GM12878 (cell line): ENCODE measurements at regions not wholly inside any gene's neighbourhood (a gene's known extent, or its start where the extent isn't known, plus 50 kb on each side); places are given as distances from the start of the nearest gene placed in this dataset.

Experiments
- ATAC-seq: fragments of 200-7000 bp; cut with Tn5 transposase; 3 replicates; pipeline ENCODE4 v1.9.1; 2020; ENCODE audit warnings: mild to moderate bottlenecking, moderate library complexity
- BruUV-seq: library from RNA; stranded (reverse); fragments of 400-500 nt; replicated peaks from 2 replicates; lab custom pipeline; 2021; lab: Mats Ljungman, UMichigan
- CTCF ChIA-PET: fragments of 300-600 bp; sonication (Branson Sonifier 250); formaldehyde crosslinking; extraction: SDS; loops from one replicate; lab custom pipeline; 2021; ENCODE audit warnings: inconsistent platforms; lab: Yijun Ruan, JAX
- POLR2A ChIA-PET: fragments of 350-600 bp; formaldehyde crosslinking; extraction: SDS; loops from one replicate; lab custom pipeline; 2021; ENCODE audit warnings: inconsistent platforms; lab: Charles Lee
- RAD21 ChIA-PET: fragments of 300-600 bp; sonication (Branson Sonifier 250); formaldehyde crosslinking; loops from one replicate; lab custom pipeline; 2023; ENCODE audit warnings: antibody characterized with exemption; ENCODE audit not compliant: unreplicated experiment; lab: Charles Lee
- SMC1A ChIA-PET: fragments of 300-600 bp; sonication (Branson Sonifier 250); formaldehyde crosslinking; loops from one replicate; lab custom pipeline; 2023; ENCODE audit not compliant: unreplicated experiment, uncharacterized antibody; lab: Charles Lee
- DNase-seq: peaks from one replicate; pipeline ENCODE4 v3.0.0-alpha.2; 2011; ENCODE audit warnings: low read depth, low spot score
- FAIRE-seq: peaks from 3 replicates; lab custom pipeline; 2011; peaks lifted over from hg19 to GRCh38; lab: Jason Lieb, UNC
- H2AFZ ChIP-seq: 2 replicates; pipeline ENCODE4 v1.6.0; 2011; ENCODE audit warnings: low read depth, low read length, control low read depth; ENCODE audit not compliant: control insufficient read depth
- H3K27ac ChIP-seq: 2 replicates; pipeline ENCODE4 v1.5.1; 2011; ENCODE audit warnings: control low read depth; ENCODE audit not compliant: control insufficient read depth, insufficient read depth
- H3K27me3 ChIP-seq, 2 experiments: replicated peaks in 1 of 2; 2 replicates each; pipeline versions ENCODE4 v1.6.0 to v1.6.1; 2011; ENCODE audit warnings: low read length in 1 of 2; ENCODE audit not compliant: control insufficient read depth in 2 of 2, insufficient read depth in 2 of 2
- H3K36me3 ChIP-seq, 2 experiments: 2 replicates each; pipeline ENCODE4 v1.5.1; 2011; ENCODE audit warnings: low read length in 1 of 2; ENCODE audit not compliant: control insufficient read depth in 2 of 2, insufficient read depth in 2 of 2
- H3K4me1 ChIP-seq: 2 replicates; pipeline ENCODE4 v1.6.1; 2011; ENCODE audit warnings: mild to moderate bottlenecking, low read length, moderate library complexity, mixed read lengths; ENCODE audit not compliant: control insufficient read depth, insufficient read depth
- H3K4me2 ChIP-seq: 2 replicates; pipeline ENCODE4 v1.6.0; 2011; ENCODE audit warnings: control low read depth; ENCODE audit not compliant: control insufficient read depth, insufficient read depth
- H3K4me3 ChIP-seq: fragments of 200-600 bp; sonication (generic); 2 replicates; pipeline ENCODE4 v1.5.1; 2016
- H3K79me2 ChIP-seq: 2 replicates; pipeline ENCODE4 v1.6.0; 2011; ENCODE audit warnings: low read length; ENCODE audit not compliant: control insufficient read depth, insufficient read depth
- H3K9ac ChIP-seq: 2 replicates; pipeline ENCODE4 v1.8.0; 2011; ENCODE audit warnings: low read length, control low read depth, mixed read lengths; ENCODE audit not compliant: control insufficient read depth, insufficient read depth
- H3K9me3 ChIP-seq: replicated peaks from 3 replicates; pipeline ENCODE4 v1.5.1; 2011; ENCODE audit warnings: mild to moderate bottlenecking, low read length; ENCODE audit not compliant: control insufficient read depth, insufficient read depth
- H4K20me1 ChIP-seq: 2 replicates; pipeline ENCODE4 v1.6.0; 2011; ENCODE audit not compliant: control insufficient read depth, insufficient read depth
- EGR1 ChIP-seq, 2 experiments: IDR thresholded peaks; 1 replicate in 1 of 2; 2 replicates in 1 of 2; pipeline ENCODE4 v1.6.1; 2011 to 2012; ENCODE audit warnings: low read depth in 2 of 2, low read length in 2 of 2, borderline replicate concordance in 1 of 2, mild to moderate bottlenecking in 1 of 2, moderate library complexity in 1 of 2
- ESRRA ChIP-seq: IDR thresholded peaks from 2 replicates; pipeline ENCODE4 v1.6.1; 2012; ENCODE audit warnings: mild to moderate bottlenecking, low read length, improper control_type of control experiment
- ETV6 ChIP-seq, 2 experiments: fragments of 450-650 bp in 1 of 2; IDR thresholded peaks in 1 of 2; conservative IDR thresholded peaks in 1 of 2; 2 replicates each; pipeline ENCODE4 v1.6.1; 2014; ENCODE audit warnings: antibody characterized with exemption in 1 of 2, borderline replicate concordance in 1 of 2, low read depth in 1 of 2, mild to moderate bottlenecking in 1 of 2, moderate library complexity in 1 of 2
- NR2C1 ChIP-seq: fragments of 450-650 bp; IDR thresholded peaks from 2 replicates; pipeline ENCODE4 v1.6.1; 2017; ENCODE audit warnings: antibody characterized with exemption, mild to moderate bottlenecking, moderate library complexity
- SPI1 ChIP-seq: IDR thresholded peaks from 2 replicates; pipeline ENCODE4 v1.6.1; 2011; ENCODE audit warnings: low read depth, mild to moderate bottlenecking, low read length, moderate library complexity, borderline replicate concordance; ENCODE audit not compliant: insufficient read depth
- TARDBP ChIP-seq: IDR thresholded peaks from 2 replicates; pipeline ENCODE4 v1.6.1; 2016; ENCODE audit warnings: borderline replicate concordance
- WGBS: methylation state at CpG from one replicate; pipeline ENCODE4 v1.1.6; 2016; ENCODE audit warnings: low lambda C conversion rate; ENCODE audit not compliant: insufficient replicate concordance, insufficient coverage; ENCODE audit errors: missing lambda C conversion rate; 5-methylcytosine and 5-hydroxymethylcytosine counted together
- in situ Hi-C: fragments of 300-500 bp; cut with MboI; formaldehyde crosslinking; loops from 9 replicates; pipeline ENCODE4 v1.14.3; 2018; ENCODE audit warnings: mixed read lengths
- intact Hi-C: fragments of 100-400 bp; cut with micrococcal nuclease; formaldehyde crosslinking; loops from one replicate; pipeline ENCODE4 v1.14.2; 2022; ENCODE audit not compliant: unreplicated experiment
- TF ChIP-seq, protein P1 (sequence below): fragments of 150-350 bp; IDR thresholded peaks from 2 replicates; pipeline ENCODE4 v1.6.1; 2014; ENCODE audit warnings: mild to moderate bottlenecking, low read depth, low read length

DNA sequence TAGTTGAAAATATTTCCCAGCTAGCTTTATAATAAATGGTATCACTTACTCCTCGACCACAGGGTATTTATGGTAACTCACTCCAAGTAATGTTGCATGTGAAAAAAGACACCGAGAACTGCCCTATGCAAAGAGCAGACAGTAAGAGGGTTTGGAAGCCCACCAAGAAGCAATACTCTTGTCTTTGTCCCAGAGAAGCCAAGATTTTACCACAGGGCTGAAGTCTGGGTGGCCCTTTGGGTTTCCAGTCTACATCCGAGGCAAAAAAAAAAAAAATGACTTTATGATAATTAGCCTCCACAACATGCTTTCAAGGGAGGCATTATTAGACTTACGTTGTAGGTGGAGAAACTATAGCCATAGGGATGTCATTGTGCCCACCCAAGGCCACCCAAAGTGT is 83.6 kb downstream of the CCDC34 start:
- Histone ChIP-seq H2AFZ (no peak overlapping the region), H3K27me3 (no peaks in the 10 kb centered on the region), H3K9me3 (no peaks in the 10 kb centered on the region), H3K27ac (no peak overlapping the region), H3K36me3 (no peaks in the 10 kb centered on the region), H3K4me3 (no peak overlapping the region), H3K4me2 (no peak overlapping the region), H3K4me1 (no peaks in the 10 kb centered on the region), H3K9ac (no peak overlapping the region), H4K20me1 (no peaks in the 10 kb centered on the region), H3K79me2 (no peaks in the 10 kb centered on the region)
- TF ChIP-seq TARDBP (no peak), EGR1 (IDR thresholded peaks at IDR 0.05; ENCODE audit: borderline replicate concordance in 1 of 2, low read depth in 2 of 2, low read length in 2 of 2) (no peak), ETV6 (conservative IDR thresholded peaks at IDR 0.05 in 1 of 2, IDR thresholded peaks at IDR 0.05 in 1 of 2; ENCODE audit: borderline replicate concordance in 1 of 2, low read depth in 1 of 2) (no peak), SPI1 (no peak)
- FAIRE-seq (no peak), DNase-seq (no peak), ATAC-seq (no peak)
- CTCF ChIA-PET: interaction anchor here (4.2 kb wide), 1 partner anchor 17 kb away, joined by 14 read pairs; no protein-coding TSS in a partner anchor
- SMC1A ChIA-PET: interaction anchor here (1.7 kb wide), 1 partner anchor 45 kb away, joined by 5 read pairs; no protein-coding TSS in a partner anchor
- RAD21 ChIA-PET: no interaction called here
- in situ Hi-C loops (no loop called here), intact Hi-C loops (no loop called here)
- no TSS peak for BruUV-seq
- POLR2A ChIA-PET: interaction anchor here (1.3 kb wide), 1 partner anchor 15 kb away, joined by 3 read pairs; no protein-coding TSS in a partner anchor
- 12% methylated on average over 4 of the region's 4 CpGs for WGBS

DNA sequence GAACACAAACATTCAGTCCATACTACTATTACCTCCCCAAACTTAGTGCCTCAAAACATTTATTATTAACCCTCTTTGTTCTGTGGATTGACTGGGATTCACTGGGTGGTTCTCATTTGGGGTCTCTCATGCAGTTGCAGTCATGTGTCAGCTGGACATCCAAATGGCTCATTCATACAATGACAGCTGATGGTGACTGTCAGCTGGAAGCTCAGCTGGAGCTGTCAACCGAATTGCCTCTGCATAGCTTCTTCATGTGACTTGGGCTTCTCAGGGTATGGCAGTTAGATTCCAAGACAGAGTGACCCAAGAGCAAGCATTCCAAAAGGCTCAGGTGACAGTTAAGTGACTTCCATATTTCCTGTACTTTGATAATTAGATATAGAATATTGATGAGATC is 85.2 kb downstream of the CCDC34 start:
- TF ChIP-seq ESRRA: no peak
- TF ChIP-seq ETV6 (conservative IDR thresholded peaks at IDR 0.05 in 1 of 2, IDR thresholded peaks at IDR 0.05 in 1 of 2; ENCODE audit: borderline replicate concordance in 1 of 2, low read depth in 1 of 2): no peak
- no peak for TF ChIP-seq NR2C1
- TF ChIP-seq, protein P1, sequence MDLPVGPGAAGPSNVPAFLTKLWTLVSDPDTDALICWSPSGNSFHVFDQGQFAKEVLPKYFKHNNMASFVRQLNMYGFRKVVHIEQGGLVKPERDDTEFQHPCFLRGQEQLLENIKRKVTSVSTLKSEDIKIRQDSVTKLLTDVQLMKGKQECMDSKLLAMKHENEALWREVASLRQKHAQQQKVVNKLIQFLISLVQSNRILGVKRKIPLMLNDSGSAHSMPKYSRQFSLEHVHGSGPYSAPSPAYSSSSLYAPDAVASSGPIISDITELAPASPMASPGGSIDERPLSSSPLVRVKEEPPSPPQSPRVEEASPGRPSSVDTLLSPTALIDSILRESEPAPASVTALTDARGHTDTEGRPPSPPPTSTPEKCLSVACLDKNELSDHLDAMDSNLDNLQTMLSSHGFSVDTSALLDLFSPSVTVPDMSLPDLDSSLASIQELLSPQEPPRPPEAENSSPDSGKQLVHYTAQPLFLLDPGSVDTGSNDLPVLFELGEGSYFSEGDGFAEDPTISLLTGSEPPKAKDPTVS: no peak
- RAD21 ChIA-PET: interaction anchor here (1.1 kb wide), 1 partner anchor 19 kb away, joined by 3 read pairs; no protein-coding TSS in a partner anchor
- DNase-seq (no peak), FAIRE-seq (no peak), ATAC-seq (no peak)
- POLR2A ChIA-PET: no interaction called here
- intact Hi-C loops: no loop called here
- no peak overlapping the region for H2AFZ ChIP-seq
- H3K4me1 ChIP-seq: no peaks in the 10 kb centered on the region
- H3K9me3 ChIP-seq: no peaks in the 10 kb centered on the region
- in situ Hi-C loops: no loop called here
- CTCF ChIA-PET: interaction anchor here (1.8 to 4.2 kb wide), 2 partner anchors 18 to 94 kb away, joined by 6 to 14 read pairs; no protein-coding TSS in a partner anchor
- no peaks in the 10 kb centered on the region for H3K27me3 ChIP-seq
- 0% methylated on average over 1 of the region's 1 CpG for WGBS
- BruUV-seq: no TSS peak
- H3K36me3 ChIP-seq: no peaks in the 10 kb centered on the region
- no peak overlapping the region for H3K4me3 ChIP-seq
- no peaks in the 10 kb centered on the region for H3K79me2 ChIP-seq
- no peak overlapping the region for H3K9ac ChIP-seq
- no peaks in the 10 kb centered on the region for H4K20me1 ChIP-seq
- SMC1A ChIA-PET: interaction anchor here (0.6 to 1.7 kb wide), 2 partner anchors 44 to 123 kb away, joined by 3 to 5 read pairs; no protein-coding TSS in a partner anchor
- H3K4me2 ChIP-seq: no peak overlapping the region
- no peak overlapping the region for H3K27ac ChIP-seq
